Muscle layer of duodenum (tissue), 2 donors: ENCODE measurements at regions not wholly inside any gene's neighbourhood (a gene's known extent, or its start where the extent isn't known, plus 50 kb on each side); places are given as distances from the start of the nearest gene placed in this dataset.

Experiments used
- H3K27ac ChIP-seq: one replicate; pipeline ENCODE4 v1.7.0; 2013; ENCODE audit warnings: mild to moderate bottlenecking, low read length
- H3K27me3 ChIP-seq: one replicate; pipeline ENCODE4 v1.7.0; 2013; ENCODE audit warnings: low read depth, mild to moderate bottlenecking, control low read depth, low read length
- H3K36me3 ChIP-seq, 2 donors: one replicate each; pipeline ENCODE4 v1.7.0; 2013; ENCODE audit warnings: low read length in 2 of 2, control low read depth in 1 of 2, mild to moderate bottlenecking in 1 of 2; ENCODE audit not compliant: insufficient read depth in 2 of 2, control insufficient read depth in 1 of 2
- H3K4me1 ChIP-seq, 2 donors: one replicate each; pipeline ENCODE4 v1.7.0; 2013; ENCODE audit warnings: low read length in 2 of 2, mild to moderate bottlenecking in 2 of 2, control low read depth in 1 of 2, moderate library complexity in 1 of 2; ENCODE audit not compliant: insufficient read depth in 2 of 2, control insufficient read depth in 1 of 2
- H3K4me3 ChIP-seq, 2 donors: one replicate each; pipeline ENCODE4 v1.7.0; 2013; ENCODE audit warnings: low read length in 2 of 2, low read depth in 1 of 2, mild to moderate bottlenecking in 1 of 2
- H3K9me3 ChIP-seq, 2 donors: one replicate each; pipeline ENCODE4 v1.7.0; 2013; ENCODE audit warnings: low read length in 2 of 2, control low read depth in 1 of 2, mild to moderate bottlenecking in 1 of 2; ENCODE audit not compliant: control insufficient read depth in 1 of 2
- donor health status: healthy.

- no peaks in the 10 kb centered on the region for H3K27me3 ChIP-seq
- H3K36me3 ChIP-seq: no peaks in the 10 kb centered on the region
- H3K4me3 ChIP-seq: no peak overlapping the region
- H3K4me1 ChIP-seq: peaks cover 0 to 6% of the 10 kb centered on the region in 2 donors
- no peak overlapping the region for H3K27ac ChIP-seq
- H3K9me3 ChIP-seq: no peaks in the 10 kb centered on the region
These were observed 93.6 kb upstream of the UST start for GRCh38 chr6:148653138-148653776.

DNA sequence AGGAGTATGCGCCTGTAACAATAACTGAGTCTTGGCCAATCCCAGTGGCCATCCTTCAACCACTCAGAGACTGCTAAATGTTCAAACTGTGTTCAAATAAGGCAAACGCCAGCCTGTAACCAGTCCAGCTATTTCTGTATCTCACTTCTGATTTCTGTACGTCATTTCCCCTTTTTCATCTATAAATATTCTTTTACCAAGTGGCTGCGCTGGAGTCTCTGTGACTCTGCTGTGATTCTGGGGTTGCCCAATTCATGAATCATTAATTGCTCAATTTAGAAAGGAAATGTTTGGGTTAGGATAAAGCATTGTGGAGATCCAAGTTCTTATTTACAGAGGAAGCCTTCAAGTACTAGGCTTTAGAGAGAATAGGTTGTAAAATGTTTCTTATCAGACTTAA, 89.8 kb upstream of the UST start:
- no peak overlapping the region for H3K27ac ChIP-seq
- H3K9me3 ChIP-seq: peaks cover 0 to 2% of the 10 kb centered on the region in 2 donors
- no peak overlapping the region for H3K4me3 ChIP-seq
- no peaks in the 10 kb centered on the region for H3K4me1 ChIP-seq
- no peaks in the 10 kb centered on the region for H3K36me3 ChIP-seq
- H3K27me3 ChIP-seq: no peaks in the 10 kb centered on the region

- Histone ChIP-seq H3K4me1 (no peaks in the 10 kb centered on the region), H3K27ac (no peak overlapping the region), H3K9me3 (peaks cover 0 to 4% of the 10 kb centered on the region in 2 donors), H3K4me3 (no peak overlapping the region), H3K36me3 (no peaks in the 10 kb centered on the region), H3K27me3 (no peaks in the 10 kb centered on the region)
These were observed 88.0 kb upstream of the UST start for GRCh38 chr6:148658681-148659430.

GRCh38 chr6:148667395-148667794, 79.4 kb upstream of the UST start:
- H3K4me3 ChIP-seq: no peak overlapping the region
- peaks cover 5 to 31% of the 10 kb centered on the region in 2 donors for H3K9me3 ChIP-seq

GRCh38 chr6:148671085-148671484, 75.7 kb upstream of the UST start:
- no peak overlapping the region for H3K27ac ChIP-seq
- H3K9me3 ChIP-seq: peaks cover 5 to 35% of the 10 kb centered on the region in 2 donors
- no peaks in the 10 kb centered on the region for H3K36me3 ChIP-seq
- no peaks in the 10 kb centered on the region for H3K4me1 ChIP-seq
- no peak overlapping the region for H3K4me3 ChIP-seq
- H3K27me3 ChIP-seq: no peaks in the 10 kb centered on the region

More at GRCh38 chr6:148667395-148667794, 79.4 kb upstream of the UST start:
- H3K27ac ChIP-seq: no peak overlapping the region
- no peaks in the 10 kb centered on the region for H3K27me3 ChIP-seq
- no peaks in the 10 kb centered on the region for H3K4me1 ChIP-seq
- H3K36me3 ChIP-seq: no peaks in the 10 kb centered on the region

- no peaks in the 10 kb centered on the region for H3K4me1 ChIP-seq
- no peaks in the 10 kb centered on the region for H3K27me3 ChIP-seq
- H3K36me3 ChIP-seq: no peaks in the 10 kb centered on the region
- peak overlapping the region in 1 of 2 donors; percentile 23 for H3K4me3 ChIP-seq
- H3K9me3 ChIP-seq: peaks cover 1 to 26% of the 10 kb centered on the region in 2 donors
- H3K27ac ChIP-seq: no peak overlapping the region
These were observed 74.9 kb upstream of the UST start for GRCh38 chr6:148671952-148672351.

GRCh38 chr6:148674306-148674705, 72.5 kb upstream of the UST start:
- no peaks in the 10 kb centered on the region for H3K27me3 ChIP-seq
- H3K36me3 ChIP-seq: no peaks in the 10 kb centered on the region

DNA sequence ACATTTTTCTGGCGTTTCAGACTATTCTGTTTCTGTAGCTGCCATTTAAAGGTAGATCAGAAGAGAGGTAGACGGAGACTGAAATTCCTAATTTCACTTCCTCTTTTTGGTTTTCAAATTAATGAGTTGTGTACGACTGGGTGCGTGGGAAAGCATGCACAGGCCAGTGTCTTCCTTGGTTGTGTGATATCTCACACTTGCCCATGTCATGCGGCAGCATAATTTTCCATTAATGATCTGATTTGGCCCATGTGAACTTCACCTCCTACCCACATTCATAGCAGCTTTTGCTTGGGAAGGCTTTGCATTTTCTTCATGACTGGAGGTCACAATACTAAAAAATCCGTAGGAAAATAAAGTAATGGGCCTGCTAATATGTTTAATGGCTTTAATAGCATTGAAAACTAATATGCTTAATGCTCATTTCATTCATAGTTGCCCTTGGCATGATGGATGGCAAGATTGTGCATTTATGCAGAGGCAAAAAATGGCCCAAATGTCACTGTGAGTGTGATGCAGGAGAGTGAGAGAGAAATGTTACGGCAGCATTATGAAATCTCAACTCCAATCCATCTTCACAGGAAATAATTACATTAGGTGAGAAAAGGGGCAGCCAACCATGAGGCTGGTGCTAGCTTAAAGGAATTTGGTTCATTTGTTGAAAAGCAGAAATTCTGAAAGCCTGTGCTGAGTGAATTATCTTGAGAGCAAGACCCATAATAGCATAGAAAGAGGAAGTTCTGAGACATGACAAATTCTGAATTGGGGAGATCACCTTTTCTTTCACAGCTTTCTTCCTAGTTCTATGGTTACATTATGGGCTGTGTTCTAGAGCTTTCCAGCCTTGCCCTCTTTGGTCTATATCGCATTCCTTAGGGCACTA, 69.0 kb upstream of the UST start:
- Histone ChIP-seq H3K9me3 (peaks cover 0 to 5% of the 10 kb centered on the region in 2 donors), H3K27me3 (no peaks in the 10 kb centered on the region), H3K4me3 (no peak overlapping the region), H3K36me3 (no peaks in the 10 kb centered on the region), H3K4me1 (no peaks in the 10 kb centered on the region), H3K27ac (no peak overlapping the region)

More at GRCh38 chr6:148674306-148674705, 72.5 kb upstream of the UST start:
- Histone ChIP-seq H3K4me1 (no peaks in the 10 kb centered on the region), H3K27ac (no peak overlapping the region), H3K4me3 (no peak overlapping the region), H3K9me3 (peaks cover 0 to 17% of the 10 kb centered on the region in 2 donors)

- Histone ChIP-seq H3K4me3 (no peak overlapping the region), H3K9me3 (no peaks in the 10 kb centered on the region)
These were observed 68.1 kb upstream of the UST start for GRCh38 chr6:148678682-148679081.

DNA sequence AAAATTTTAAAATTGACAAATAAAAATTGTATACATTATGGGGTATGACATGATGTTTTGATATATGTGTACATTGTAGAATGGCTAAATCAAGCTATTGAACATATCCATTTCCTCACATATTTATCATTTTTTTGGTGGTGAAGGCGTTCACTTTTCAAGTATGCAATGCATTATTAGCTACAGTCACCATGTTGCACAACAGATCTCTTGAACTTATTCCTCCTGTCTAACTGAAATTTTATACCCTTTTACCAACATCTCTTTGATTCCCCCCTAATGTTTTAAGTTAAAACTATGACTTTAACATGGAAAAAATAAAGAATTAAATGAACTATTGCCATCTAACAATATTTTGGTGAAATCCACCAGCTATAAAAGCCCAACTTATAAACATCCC, 65.2 kb upstream of the UST start:
- Histone ChIP-seq H3K27me3 (no peaks in the 10 kb centered on the region), H3K36me3 (no peaks in the 10 kb centered on the region), H3K4me1 (no peaks in the 10 kb centered on the region), H3K27ac (no peak overlapping the region), H3K4me3 (no peak overlapping the region), H3K9me3 (no peaks in the 10 kb centered on the region)

More at GRCh38 chr6:148678682-148679081, 68.1 kb upstream of the UST start:
- no peaks in the 10 kb centered on the region for H3K4me1 ChIP-seq
- H3K36me3 ChIP-seq: no peaks in the 10 kb centered on the region
- no peak overlapping the region for H3K27ac ChIP-seq
- H3K27me3 ChIP-seq: no peaks in the 10 kb centered on the region

DNA sequence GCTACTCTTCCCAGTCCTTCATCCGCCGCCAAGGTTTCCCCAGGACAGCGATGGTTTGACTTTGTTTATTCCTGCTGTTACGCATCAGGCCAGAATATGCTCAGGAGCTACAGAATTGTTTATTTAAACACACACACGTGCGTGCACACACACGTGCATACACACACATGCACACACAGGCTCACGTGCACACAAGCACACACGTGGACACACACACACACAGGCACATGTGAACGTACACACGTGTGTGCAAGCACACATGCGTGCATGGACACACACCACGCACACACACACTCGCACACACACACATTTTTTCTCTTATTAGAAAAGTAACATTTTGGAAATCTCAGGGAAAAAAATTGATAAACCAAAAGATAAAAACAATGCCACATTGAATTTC, 64.6 kb upstream of the UST start:
- no peaks in the 10 kb centered on the region for H3K9me3 ChIP-seq
- no peak overlapping the region for H3K4me3 ChIP-seq
- H3K4me1 ChIP-seq: no peaks in the 10 kb centered on the region
- H3K36me3 ChIP-seq: no peaks in the 10 kb centered on the region
- no peaks in the 10 kb centered on the region for H3K27me3 ChIP-seq
- H3K27ac ChIP-seq: no peak overlapping the region
